ENCODE measurements at regions not wholly inside any gene's neighbourhood (a gene's known extent, or its start where the extent isn't known, plus 50 kb on each side); places are given as distances from the start of the nearest gene placed in this dataset.
"Not testable (repeated sequence)": the region's sequence is repeated elsewhere in the genome, so short reads cannot be mapped to it uniquely, and the experiment has no call there.

GRCh38 chr14:71435641-71436040 lies 496.6 kb upstream of the RGS6 start:
- not testable (repeated sequence) for TF ChIP-seq POLR2A, POLR2AphosphoS5 (IDR thresholded peaks at IDR 0.05)
- TF ChIP-seq, protein P1, sequence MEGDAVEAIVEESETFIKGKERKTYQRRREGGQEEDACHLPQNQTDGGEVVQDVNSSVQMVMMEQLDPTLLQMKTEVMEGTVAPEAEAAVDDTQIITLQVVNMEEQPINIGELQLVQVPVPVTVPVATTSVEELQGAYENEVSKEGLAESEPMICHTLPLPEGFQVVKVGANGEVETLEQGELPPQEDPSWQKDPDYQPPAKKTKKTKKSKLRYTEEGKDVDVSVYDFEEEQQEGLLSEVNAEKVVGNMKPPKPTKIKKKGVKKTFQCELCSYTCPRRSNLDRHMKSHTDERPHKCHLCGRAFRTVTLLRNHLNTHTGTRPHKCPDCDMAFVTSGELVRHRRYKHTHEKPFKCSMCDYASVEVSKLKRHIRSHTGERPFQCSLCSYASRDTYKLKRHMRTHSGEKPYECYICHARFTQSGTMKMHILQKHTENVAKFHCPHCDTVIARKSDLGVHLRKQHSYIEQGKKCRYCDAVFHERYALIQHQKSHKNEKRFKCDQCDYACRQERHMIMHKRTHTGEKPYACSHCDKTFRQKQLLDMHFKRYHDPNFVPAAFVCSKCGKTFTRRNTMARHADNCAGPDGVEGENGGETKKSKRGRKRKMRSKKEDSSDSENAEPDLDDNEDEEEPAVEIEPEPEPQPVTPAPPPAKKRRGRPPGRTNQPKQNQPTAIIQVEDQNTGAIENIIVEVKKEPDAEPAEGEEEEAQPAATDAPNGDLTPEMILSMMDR (IDR thresholded peaks at IDR 0.05), result not testable (repeated sequence)

All from stomach (tissue), 4 donors.